ENCODE measurements at regions not wholly inside any gene's neighbourhood (a gene's known extent, or its start where the extent isn't known, plus 50 kb on each side); places are given as distances from the start of the nearest gene placed in this dataset.

DNA sequence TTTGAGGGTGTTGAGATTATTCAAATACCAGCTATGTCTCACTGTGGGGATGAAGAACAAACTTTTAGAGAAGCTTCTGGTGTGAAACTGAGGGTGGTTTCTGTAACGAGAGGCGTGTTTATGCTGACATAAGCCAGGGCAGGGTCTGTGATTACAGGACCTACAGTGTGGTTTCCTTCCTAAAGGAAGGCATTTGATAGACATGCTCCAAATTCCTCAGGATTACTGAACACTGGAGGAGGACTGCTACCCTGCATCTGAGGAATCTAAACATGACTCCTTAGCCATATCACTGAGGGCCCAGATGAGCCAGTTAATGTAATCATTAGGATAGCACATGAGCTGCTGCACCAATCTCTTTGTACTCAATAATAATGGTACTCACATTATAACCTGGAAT, 328.4 kb upstream of the UMPS start:
- H3K4me3 ChIP-seq (ENCODE audit: control insufficient read depth, low read depth, low read length) = no peak overlapping the region
- no peak for DNase-seq (ENCODE audit: low read depth)
- TF ChIP-seq, protein P1, sequence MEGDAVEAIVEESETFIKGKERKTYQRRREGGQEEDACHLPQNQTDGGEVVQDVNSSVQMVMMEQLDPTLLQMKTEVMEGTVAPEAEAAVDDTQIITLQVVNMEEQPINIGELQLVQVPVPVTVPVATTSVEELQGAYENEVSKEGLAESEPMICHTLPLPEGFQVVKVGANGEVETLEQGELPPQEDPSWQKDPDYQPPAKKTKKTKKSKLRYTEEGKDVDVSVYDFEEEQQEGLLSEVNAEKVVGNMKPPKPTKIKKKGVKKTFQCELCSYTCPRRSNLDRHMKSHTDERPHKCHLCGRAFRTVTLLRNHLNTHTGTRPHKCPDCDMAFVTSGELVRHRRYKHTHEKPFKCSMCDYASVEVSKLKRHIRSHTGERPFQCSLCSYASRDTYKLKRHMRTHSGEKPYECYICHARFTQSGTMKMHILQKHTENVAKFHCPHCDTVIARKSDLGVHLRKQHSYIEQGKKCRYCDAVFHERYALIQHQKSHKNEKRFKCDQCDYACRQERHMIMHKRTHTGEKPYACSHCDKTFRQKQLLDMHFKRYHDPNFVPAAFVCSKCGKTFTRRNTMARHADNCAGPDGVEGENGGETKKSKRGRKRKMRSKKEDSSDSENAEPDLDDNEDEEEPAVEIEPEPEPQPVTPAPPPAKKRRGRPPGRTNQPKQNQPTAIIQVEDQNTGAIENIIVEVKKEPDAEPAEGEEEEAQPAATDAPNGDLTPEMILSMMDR (IDR thresholded peaks at IDR 0.05; ENCODE audit: control insufficient read depth, insufficient read depth, low read depth, low read length, missing control alignments) = no peak

DNA sequence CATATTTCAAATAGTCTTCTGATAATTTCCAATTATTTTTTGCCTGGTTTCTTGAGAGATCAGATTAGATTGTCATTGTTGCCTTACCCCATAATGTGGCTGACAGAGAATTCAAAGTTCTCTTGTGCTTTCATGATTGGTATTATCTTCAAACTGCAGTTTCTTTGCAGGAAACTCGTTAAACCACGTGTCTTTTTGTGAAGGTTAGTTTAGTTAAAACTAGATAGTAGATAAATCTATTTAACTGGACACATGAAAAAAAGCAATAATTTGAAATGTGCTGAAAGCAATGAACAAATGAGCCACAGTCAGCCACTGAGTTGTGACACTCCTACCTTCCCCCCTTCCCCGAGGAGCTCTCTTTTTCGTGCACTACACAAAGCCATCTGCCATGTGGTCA, 327.5 kb upstream of the UMPS start:
- TF ChIP-seq, protein P1 (IDR thresholded peaks at IDR 0.05; ENCODE audit: control insufficient read depth, insufficient read depth, low read depth, low read length, missing control alignments) = no peak
- H3K4me3 ChIP-seq (ENCODE audit: control insufficient read depth, low read depth, low read length) = no peak overlapping the region
- DNase-seq (ENCODE audit: low read depth) = no peak

DNA sequence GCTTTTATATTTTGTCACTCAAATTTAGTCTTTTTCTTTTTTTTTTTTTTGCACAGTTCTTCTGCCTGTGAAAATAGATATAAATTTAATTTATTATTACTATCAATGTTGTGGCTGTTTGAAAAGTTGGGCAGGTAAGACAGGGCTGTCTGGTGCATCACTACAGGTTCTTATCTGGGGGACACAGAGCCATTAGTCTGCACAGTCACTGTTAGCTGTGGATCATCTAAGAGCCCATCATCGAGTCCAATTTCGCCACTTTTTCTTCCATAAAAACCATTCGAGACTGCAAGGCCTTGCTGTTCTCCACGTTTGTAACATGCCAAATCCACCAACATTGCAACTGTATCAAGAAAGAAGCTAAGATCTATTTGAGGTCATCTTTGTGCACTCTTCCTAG, 325.6 kb upstream of the UMPS start:
- DNase-seq (ENCODE audit: low read depth) = no peak
- no peak overlapping the region for H3K4me3 ChIP-seq (ENCODE audit: control insufficient read depth, low read depth, low read length)
- TF ChIP-seq, protein P1 (IDR thresholded peaks at IDR 0.05; ENCODE audit: control insufficient read depth, insufficient read depth, low read depth, low read length, missing control alignments) = no peak

DNA sequence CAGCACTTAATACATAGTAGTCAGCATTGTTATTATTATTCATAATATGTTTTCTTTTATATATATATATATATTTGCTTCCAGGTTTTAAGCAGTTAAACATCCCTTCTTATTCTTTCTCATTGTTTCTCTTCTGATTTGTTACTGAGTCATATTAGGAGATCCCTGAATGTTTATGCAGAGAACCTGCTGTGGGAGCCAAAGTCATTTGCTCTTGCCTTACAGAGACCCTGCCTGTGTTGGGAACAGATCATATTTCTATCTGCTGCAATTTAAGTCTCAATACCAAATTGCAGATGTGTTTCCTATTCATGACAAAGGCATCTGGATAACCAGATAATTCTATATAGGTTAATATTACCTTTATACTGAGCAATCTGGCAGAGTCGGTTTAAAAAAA, 323.0 kb upstream of the UMPS start:
- no peak for DNase-seq (ENCODE audit: low read depth)
- no peak overlapping the region for H3K4me3 ChIP-seq (ENCODE audit: control insufficient read depth, low read depth, low read length)
- TF ChIP-seq, protein P1 (IDR thresholded peaks at IDR 0.05; ENCODE audit: control insufficient read depth, insufficient read depth, low read depth, low read length, missing control alignments) = no peak

DNA sequence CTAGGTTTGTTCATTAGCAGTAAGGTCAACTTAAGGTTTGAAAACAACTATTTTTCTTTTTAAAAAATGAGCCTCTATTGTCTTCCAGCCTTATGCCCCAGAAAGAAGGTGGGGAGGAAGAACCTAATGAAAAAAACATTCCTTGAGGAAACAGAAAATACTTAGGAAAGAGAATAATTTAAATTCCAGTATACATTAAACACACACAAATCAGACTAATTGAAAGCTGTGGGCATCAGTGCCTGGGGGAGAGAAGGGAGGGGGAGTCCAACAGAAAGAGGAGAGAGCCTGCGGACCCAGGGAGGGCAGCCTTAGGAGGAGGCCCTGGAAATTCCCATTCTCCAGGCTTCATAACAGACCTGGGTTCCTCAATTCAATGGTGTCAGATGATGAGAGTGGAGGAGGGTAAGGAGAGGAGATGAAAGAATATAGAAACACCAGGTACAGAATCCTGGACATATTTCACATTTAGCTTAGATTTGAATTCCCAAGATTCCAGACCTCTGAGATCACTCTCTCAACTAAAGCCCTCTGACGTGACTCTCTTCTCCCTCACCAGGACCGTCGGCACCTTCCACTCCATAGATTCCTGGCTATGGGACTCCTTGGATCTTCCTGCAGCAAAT, 320.5 kb upstream of the UMPS start:
- DNase-seq (ENCODE audit: low read depth) = no peak
- TF ChIP-seq, protein P1 (IDR thresholded peaks at IDR 0.05; ENCODE audit: control insufficient read depth, insufficient read depth, low read depth, low read length, missing control alignments) = no peak
- no peak overlapping the region for H3K4me3 ChIP-seq (ENCODE audit: control insufficient read depth, low read depth, low read length)

DNA sequence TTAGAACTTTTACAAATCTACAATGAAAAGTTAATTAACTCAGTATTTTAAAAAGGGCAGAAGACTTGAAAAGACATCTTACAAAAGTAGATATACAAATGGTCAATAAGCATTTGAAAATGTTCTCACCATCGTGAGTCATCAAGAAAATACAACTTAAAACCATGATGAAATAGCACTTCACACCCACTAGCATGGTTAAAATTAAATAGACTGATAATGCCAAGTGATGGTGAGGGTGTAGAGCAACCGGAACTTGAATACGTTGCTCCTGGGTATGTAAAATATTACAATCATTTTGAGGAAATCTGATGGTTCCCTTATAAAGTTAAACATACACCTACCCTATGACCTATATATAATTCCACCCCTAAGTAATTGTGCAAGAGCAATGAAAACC, 319.8 kb upstream of the UMPS start:
- TF ChIP-seq, protein P1 (IDR thresholded peaks at IDR 0.05; ENCODE audit: control insufficient read depth, insufficient read depth, low read depth, low read length, missing control alignments) = no peak
- no peak overlapping the region for H3K4me3 ChIP-seq (ENCODE audit: control insufficient read depth, low read depth, low read length)
- no peak for DNase-seq (ENCODE audit: low read depth)

DNA sequence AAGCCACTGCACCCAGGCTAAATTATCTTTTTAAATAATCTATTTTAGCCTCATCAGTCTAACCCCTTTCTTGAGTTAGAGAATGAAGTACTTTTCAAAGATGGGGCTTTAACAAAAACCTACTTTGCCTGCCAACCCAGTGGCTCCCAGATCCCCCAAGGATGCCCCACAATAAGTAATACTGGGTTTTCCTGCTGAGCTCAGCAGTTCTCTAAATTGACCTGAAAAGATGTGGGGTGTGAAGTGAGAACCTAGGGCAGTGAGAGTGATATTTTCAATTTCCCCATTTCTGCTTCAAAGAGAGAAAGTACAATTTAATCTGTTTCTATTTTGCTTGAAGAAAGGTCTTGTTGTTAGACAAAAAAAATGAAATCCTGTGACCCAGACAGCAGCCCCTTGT, 318.5 kb upstream of the UMPS start:
- TF ChIP-seq, protein P1 (IDR thresholded peaks at IDR 0.05; ENCODE audit: control insufficient read depth, insufficient read depth, low read depth, low read length, missing control alignments) = no peak
- no peak overlapping the region for H3K4me3 ChIP-seq (ENCODE audit: control insufficient read depth, low read depth, low read length)
- DNase-seq (ENCODE audit: low read depth) = no peak
